ENCODE measurements at regions not wholly inside any gene's neighbourhood (a gene's known extent, or its start where the extent isn't known, plus 50 kb on each side); places are given as distances from the start of the nearest gene placed in this dataset.

DNA sequence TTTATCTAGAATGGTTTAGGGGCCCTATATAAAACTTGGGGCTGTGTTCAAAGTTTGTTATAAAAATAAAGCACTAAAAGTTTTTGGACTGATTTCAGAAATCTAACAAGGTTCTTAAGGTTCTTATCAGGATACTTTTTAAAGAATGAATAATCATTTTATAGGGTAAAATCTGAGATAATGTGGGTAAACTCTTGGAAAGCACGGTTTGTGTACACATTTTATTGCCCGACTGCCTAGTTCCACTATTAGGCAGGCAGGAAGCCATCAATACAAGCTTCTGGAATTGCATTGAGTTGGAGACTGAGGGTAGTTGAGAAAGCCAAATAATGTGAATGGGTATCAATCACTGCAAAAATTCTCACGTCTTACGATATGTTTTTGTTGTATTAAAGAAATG is 331.0 kb upstream of the PITX2 start:
- H2BK20ac ChIP-seq (ENCODE audit: low read depth, low read length) = no peak overlapping the region
- H3K4ac ChIP-seq (ENCODE audit: low read depth, low read length) = no peak overlapping the region
- no peak overlapping the region for H3K14ac ChIP-seq (replicated peaks; ENCODE audit: low read depth, low read length)
- no peaks in the 10 kb centered on the region for H4K20me1 ChIP-seq (ENCODE audit: insufficient read depth, low read length)
- no peaks in the 10 kb centered on the region for H3K27me3 ChIP-seq (ENCODE audit: control insufficient read depth, insufficient read depth, low read length)
- H3K36me3 ChIP-seq (ENCODE audit: control insufficient read depth, insufficient read depth, low read length) = no peaks in the 10 kb centered on the region
- no peak overlapping the region for H3K18ac ChIP-seq (ENCODE audit: low read depth, low read length)
- no peak overlapping the region for H2BK120ac ChIP-seq (ENCODE audit: low read depth, low read length)
- TF ChIP-seq MAFK (IDR thresholded peaks at IDR 0.05; ENCODE audit: low read depth, low read length) = no peak
- no peak for TF ChIP-seq CTCF (conservative IDR thresholded peaks at IDR 0.05; ENCODE audit: low read depth, low read length)
- TF ChIP-seq, protein P1, sequence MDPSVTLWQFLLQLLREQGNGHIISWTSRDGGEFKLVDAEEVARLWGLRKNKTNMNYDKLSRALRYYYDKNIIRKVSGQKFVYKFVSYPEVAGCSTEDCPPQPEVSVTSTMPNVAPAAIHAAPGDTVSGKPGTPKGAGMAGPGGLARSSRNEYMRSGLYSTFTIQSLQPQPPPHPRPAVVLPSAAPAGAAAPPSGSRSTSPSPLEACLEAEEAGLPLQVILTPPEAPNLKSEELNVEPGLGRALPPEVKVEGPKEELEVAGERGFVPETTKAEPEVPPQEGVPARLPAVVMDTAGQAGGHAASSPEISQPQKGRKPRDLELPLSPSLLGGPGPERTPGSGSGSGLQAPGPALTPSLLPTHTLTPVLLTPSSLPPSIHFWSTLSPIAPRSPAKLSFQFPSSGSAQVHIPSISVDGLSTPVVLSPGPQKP (IDR thresholded peaks at IDR 0.05; ENCODE audit: borderline replicate concordance, low read depth, low read length) = no peak
- no peak for TF ChIP-seq MAZ (IDR thresholded peaks at IDR 0.05; ENCODE audit: borderline replicate concordance, low read depth, low read length)
- TF ChIP-seq SMC3 (IDR thresholded peaks at IDR 0.05; ENCODE audit: low read depth, low read length) = no peak
- TF ChIP-seq NFE2L2 (IDR thresholded peaks at IDR 0.05; ENCODE audit: low read depth, low read length) = no peak
- no peak for TF ChIP-seq CHD1 (IDR thresholded peaks at IDR 0.05; ENCODE audit: low read depth, low read length)
- no peak for TF ChIP-seq CEBPB (IDR thresholded peaks at IDR 0.05; ENCODE audit: low read depth, low read length)
- TF ChIP-seq POLR2A (IDR thresholded peaks at IDR 0.05; ENCODE audit: low read depth, low read length) = no peak
- ATAC-seq (ENCODE audit: low read depth) = no peak
- H2AFZ ChIP-seq (replicated peaks; ENCODE audit: low read length, poor library complexity) = no peak overlapping the region
- no peak overlapping the region for H2BK15ac ChIP-seq (ENCODE audit: low read depth, low read length)
- dilution Hi-C loops (cut with HindIII; ENCODE audit: low sequenced_read_pairs, unreplicated experiment) (no loop called here), intact Hi-C loops (cut with micrococcal nuclease) (loop anchor here (10.0 kb wide), 2 partner anchors 521 to 901 kb away; no protein-coding TSS in a partner anchor), in situ Hi-C loops (cut with MboI; ENCODE audit: low sequenced_read_pairs) (loop anchor here (25.0 kb wide), 1 partner anchor 683 kb away; no protein-coding TSS in a partner anchor)
- ChIA-PET CTCF (interaction anchor here (1.1 kb wide), 1 partner anchor 287 kb away, joined by 3 read pairs; no protein-coding TSS in a partner anchor), POLR2A (ENCODE audit: unreplicated experiment) (no interaction called here)
- no peak overlapping the region for H3K4me3 ChIP-seq (ENCODE audit: insufficient read depth, low read depth, low read length)
- H3K27ac ChIP-seq (ENCODE audit: insufficient read depth, low read length) = no peak overlapping the region
- H4K8ac ChIP-seq (ENCODE audit: low read depth in 2 of 2, low read length in 2 of 2) = no peak overlapping the region
- no peak overlapping the region for H2AK9ac ChIP-seq (replicated peaks; ENCODE audit: low read depth, low read length, poor library complexity)
- H3K23ac ChIP-seq (ENCODE audit: low read depth, low read length) = no peak overlapping the region
- H2BK5ac ChIP-seq (ENCODE audit: low read depth, low read length, poor library complexity, severe bottlenecking) = no peak overlapping the region
- BruUV-seq (replicated peaks) = no TSS peak
- H2AK5ac ChIP-seq (ENCODE audit: low read depth, low read length) = no peak overlapping the region
- no peak for DNase-seq
- H3K9me3 ChIP-seq (ENCODE audit: control insufficient read depth, insufficient read depth, low read length) = no peaks in the 10 kb centered on the region
- H3K9ac ChIP-seq (ENCODE audit: low read depth, low read length) = no peak overlapping the region
- no peaks in the 10 kb centered on the region for H3K4me1 ChIP-seq (ENCODE audit: control insufficient read depth, insufficient read depth, low read length)
- H3K9me1 ChIP-seq (ENCODE audit: insufficient read depth, low read length) = no peaks in the 10 kb centered on the region
- H3K56ac ChIP-seq (ENCODE audit: extremely low read depth, insufficient read depth, low read length) = no peak overlapping the region
- WGBS, 2 experiments (ENCODE audit: extremely low coverage in 2 of 2, insufficient read length in 1 of 2) = 60% methylated on average over 1 of the region's 4 CpGs; no CpG with 5 or more reads in 1 of the 2 experiments
- no peak overlapping the region for H4K5ac ChIP-seq (ENCODE audit: low read depth, low read length)
- no peak overlapping the region for H4K91ac ChIP-seq (ENCODE audit: insufficient read depth, low read depth, low read length)
- H3K4me2 ChIP-seq (ENCODE audit: low read depth, low read length) = no peak overlapping the region
- H3K79me1 ChIP-seq (ENCODE audit: low read depth in 1 of 2, low read length in 2 of 2) = no peaks in the 10 kb centered on the region

Measured in IMR-90 (cell line).